ENCODE measurements at regions not wholly inside any gene's neighbourhood (a gene's known extent, or its start where the extent isn't known, plus 50 kb on each side); places are given as distances from the start of the nearest gene placed in this dataset.
"Not testable (repeated sequence)": the region's sequence is repeated elsewhere in the genome, so short reads cannot be mapped to it uniquely, and the experiment has no call there.

DNA sequence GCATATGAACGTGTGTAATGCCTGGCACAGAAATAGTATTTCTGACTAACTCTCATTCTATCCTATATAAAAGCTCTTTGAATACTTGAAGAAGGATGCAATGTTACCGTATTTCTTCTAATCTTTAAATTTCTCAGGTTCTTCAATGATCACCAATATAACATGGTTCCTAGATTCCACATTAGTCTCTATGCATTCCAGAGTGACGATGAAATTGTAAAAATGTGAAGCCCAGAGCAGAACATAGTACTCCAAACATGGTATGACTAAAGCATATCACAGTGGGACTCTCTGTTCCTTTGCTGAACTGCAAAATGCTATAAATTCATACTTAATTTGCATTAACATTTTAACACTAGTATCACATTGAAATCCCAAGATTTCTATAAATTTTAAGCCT lies 877.6 kb upstream of the CHORDC1 start:
- no peak for DNase-seq

DNA sequence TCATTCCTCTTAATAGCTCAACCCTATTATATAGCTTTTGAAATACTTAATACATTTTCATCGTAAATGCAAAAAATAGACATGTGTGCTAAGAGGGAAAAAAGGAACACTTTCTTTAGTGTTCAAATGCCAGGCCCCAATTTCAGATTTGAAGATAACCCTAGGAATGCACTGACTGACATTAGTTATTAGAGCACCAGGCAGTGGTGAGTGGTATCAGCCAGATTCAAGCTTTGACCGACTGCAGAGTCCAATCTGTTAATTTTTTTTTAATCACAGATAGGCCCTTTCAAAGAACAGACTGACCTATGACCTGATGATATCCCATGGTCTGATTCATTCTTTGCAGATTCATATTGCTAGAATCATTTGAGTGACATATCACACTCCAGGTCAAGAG lies 874.2 kb upstream of the CHORDC1 start:
- DNase-seq: no peak

DNA sequence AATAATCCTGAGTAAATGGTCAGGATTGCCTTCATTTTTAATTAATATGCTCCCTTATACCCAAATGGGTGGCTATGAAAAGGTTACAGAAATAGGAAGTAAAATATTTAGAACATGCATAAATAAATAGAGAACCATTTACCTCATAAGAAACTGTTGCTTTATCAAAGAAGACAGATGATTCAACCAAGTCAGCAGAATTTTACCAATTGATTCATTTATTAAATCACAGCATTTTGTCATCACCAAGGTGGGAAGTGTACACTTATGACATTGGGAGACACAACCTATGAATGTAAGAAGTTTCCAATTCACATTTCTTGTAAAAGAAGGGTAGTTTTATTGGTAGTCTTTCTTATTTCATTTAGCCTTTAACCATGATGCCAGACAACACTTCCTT lies 870.3 kb upstream of the CHORDC1 start:
- DNase-seq: no peak

DNA sequence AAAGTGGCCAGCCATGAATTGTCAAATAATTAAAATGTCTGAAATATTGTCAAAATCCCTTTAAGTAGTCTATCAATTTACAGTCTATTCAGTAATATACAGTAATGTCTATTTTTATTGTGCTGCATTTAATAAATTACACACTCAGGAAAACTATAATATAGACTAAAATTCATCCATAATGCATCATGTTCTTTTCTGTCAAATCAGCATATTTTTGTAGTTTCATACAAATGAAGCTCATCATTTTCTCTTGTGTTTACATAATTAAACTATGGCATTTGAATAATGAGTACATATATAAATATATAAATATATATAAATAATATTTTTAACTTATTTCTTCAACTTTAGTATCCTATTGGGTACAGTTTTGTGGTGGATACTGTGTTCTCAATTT lies 868.7 kb upstream of the CHORDC1 start:
- DNase-seq: no peak

DNA sequence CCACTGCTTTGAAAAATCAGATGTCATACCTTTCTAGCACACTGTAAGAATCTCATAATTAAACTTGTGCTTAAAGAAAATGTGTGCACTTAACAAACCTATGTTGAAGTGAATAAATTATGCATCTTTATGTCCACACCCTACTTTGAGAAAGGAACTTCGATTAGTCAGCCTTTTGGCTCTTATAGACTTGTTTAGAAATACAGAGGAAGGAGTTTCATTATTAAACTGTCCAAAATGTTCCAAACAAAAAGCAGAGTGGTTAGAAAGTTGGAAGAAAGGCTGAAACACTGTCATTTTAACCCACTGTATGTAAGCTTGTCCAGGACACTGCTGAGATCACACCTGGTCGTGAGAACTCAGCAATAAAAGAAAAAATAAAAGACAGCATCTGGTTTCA lies 863.2 kb upstream of the CHORDC1 start:
- DNase-seq: no peak

DNA sequence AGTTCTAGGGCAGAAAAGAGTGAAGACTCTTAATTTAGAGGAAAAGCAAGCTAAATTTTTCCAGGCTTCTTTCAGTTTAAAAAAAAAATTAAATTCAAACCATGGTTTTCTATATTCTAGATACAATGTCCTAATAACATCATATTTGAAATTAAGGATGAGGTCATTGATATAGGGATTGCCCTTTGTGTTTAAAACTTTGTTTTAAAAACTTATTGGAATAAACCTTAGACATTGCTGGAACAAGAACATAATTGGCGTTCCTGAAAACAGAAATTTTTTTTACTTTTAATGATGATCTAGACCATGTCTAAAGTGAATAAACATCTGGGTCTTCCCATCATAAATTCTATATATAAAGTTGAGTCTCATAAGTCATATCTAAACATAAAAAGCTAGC lies 859.4 kb upstream of the CHORDC1 start:
- no peak for DNase-seq

DNA sequence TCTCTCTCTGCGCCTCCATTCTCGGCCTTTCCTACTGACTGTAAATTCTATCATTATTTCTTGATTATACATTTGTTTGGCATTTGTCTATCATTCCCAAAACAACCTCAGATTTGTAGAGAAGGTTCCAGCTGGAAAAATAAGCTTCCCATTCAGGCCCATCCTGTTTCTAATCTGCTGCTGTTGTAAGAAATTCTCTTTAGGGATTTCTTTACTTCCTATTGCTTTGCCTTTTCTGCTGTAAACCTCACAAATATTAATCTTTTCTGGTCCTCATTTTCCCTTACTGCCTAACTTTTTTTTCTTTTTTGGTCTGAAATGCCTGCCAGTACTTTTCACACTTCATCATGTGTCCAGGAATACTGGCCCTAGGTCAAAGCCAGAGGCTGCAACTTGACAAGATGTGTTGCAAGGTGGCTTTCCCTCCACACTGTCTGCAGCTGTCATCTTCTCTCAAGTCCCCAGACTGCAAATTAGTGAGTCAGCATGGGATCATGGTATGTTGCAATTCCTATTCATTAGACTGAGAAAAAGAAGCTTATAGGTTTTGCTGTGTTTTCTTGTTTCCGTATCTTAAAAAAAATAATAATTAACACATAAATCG lies 858.7 kb upstream of the CHORDC1 start:
- no peak for DNase-seq

DNA sequence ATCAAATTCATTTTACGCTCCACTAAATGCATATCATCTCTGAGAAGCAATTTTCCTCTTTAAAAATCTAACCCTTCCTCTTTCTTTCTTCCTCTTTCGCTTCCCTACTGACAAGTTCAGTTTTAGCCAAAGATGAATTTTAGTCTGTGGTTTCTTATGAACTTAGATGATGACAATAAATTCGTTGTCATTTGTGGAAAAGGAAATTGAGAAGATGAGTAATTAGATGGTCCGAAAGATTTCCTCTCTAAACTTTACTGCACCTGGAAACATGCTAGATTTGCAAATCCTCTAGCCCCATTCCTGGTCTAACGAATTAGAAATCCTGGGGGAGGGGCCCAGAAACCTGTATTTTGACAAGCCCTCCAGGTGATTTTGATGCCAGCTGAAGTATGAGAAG lies 855.4 kb upstream of the CHORDC1 start:
- DNase-seq: no peak

DNA sequence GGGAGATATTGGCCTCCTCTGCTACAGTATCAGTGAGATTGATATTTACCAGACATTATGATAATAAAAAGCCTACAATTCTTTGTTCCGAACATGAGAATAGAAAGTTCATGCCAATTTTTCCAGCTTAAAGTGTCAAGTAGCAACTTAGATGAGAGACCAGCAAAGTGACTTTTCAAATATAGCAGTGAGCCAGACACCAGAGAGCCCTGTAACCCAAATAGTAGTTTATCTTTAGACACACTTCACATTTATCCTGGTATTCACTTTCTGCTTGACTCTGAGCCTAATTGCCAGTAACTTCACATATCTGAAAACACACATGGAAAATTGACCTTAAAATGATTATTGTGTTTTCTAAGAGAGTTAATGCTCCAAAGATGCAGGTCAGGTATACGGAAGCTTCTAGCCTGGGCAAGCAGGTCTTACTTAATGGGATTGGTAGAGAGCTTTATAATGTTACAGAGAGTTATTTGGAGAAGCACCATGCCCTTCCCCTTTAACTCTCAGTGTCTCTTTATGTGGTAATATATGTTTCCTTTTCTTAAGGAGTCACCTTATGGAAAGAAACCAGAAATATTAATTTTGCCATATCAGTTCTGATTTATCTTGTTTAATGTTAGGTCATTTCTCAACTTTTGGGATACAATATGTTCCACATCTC lies 852.3 kb upstream of the CHORDC1 start:
- no peak for DNase-seq

DNA sequence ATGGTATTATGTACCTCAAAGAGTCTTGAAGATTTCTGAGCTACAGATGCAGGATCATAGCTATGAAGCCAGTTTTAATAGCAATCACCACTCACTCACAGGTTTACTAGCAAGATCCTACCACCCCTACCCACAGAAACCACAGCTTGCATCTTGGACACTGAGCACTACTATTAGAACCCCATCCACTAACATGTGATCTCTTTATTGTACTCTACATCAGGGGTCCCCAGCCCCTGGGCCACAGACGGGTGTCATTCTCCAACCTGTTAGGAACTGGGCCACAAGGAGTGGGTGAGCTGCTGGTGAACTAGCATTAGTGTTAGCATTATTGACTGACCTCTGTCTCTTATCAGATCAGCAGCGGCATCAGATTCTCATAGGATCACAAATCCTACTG lies 844.8 kb upstream of the CHORDC1 start:
- no peak for DNase-seq

DNA sequence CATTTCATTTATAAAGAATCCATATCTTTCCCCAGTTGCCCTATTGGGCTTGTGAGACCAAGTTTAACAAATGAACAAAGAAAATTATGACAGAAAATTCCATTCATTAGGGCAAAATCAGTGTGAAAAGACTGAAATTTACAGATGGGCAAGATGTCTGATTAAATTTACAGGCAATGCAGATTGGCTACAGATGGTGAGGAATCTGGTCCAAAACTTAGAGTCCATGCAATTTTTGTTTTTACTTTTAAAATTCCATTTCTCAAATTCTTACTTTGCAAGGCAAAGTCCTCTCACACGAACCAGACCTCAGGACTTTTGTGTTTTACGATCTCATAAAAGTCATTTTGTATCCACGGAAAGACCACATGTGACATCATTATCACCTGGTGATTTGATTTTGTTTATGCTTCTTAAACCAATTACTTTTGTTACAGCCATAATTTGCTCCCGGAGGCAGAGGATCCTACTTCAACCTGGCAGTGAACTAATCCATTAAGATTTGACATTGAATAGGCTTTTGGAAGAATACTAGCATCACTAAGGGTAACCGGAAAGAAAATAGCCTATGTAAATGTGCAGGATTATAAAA lies 843.7 kb upstream of the CHORDC1 start:
- no peak for DNase-seq

DNA sequence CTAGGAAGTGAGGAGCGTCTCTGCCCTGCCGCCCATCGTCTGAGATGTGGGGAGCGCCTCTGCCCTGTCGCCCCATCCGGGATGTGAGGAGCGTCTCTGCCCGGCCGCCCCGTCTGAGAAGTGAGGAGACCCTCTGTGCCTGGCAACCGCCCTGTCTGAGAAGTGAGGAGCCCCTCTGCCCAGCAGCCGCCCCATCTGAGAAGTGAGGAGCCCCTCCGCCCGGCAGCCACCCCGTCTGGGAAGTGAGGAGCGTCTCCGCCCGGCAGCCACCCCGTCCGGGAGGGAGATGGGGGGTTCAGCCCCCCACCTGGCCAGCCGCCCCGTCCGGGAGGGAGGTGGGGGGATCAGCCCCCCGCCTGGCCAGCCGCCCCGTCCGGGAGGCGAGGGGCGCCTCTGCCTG lies 840.5 kb upstream of the CHORDC1 start:
- not testable (repeated sequence) for DNase-seq

DNA sequence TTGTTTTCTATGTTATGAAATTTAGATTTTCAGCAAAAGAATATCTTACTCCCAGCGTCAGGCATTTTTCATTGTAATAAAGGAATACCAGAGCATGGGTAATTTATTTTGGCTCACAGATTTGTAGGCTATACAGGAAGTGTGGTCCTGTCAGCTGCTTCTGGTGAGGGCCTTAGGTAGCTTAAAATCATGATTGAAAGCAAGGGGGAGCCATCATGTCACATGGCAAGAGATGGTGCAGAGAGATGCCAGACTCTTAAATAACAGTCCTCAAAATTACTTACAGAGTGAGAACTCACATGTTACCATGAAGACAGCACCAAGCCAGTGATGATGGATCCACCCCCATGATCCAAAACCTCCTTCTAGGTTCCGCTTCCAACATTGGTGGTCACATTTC lies 825.0 kb upstream of the CHORDC1 start:
- no peak for DNase-seq

DNA sequence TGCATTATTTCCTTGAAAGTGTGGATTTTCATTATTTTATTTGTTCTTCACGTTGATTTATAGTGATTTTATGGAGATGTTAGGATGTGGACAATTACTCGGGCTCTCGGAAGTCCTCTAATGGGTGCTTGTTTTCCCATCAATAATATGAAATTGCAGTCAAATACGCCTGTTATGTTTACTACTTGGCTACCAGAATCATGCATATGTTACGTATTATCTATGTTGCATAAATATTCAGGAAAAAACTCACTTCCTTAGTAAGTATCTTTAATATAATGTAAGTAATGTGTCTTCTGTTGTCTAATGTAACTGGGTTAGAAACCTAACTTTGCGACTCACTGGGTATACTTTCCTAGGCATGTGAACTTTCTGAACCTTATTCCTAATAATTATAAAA lies 823.4 kb upstream of the CHORDC1 start:
- DNase-seq: no peak

DNA sequence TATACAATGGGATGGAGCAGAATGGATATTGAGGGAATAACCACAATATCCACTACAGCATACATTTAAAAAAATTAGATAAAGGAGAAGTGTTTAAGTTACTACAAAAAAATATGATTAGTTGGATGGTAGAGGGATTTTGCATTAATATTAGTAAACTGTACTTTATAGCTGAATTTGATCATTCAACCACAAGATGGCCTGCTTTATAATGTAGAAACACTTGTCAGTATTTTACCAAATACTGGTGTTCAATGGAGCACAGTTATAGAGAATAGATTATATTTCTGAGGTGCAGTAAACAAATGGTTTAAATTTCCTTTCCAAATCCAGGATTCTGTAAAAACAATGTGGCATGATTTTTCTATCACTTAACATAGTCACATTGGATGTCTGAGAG lies 818.8 kb upstream of the CHORDC1 start:
- no peak for DNase-seq

DNA sequence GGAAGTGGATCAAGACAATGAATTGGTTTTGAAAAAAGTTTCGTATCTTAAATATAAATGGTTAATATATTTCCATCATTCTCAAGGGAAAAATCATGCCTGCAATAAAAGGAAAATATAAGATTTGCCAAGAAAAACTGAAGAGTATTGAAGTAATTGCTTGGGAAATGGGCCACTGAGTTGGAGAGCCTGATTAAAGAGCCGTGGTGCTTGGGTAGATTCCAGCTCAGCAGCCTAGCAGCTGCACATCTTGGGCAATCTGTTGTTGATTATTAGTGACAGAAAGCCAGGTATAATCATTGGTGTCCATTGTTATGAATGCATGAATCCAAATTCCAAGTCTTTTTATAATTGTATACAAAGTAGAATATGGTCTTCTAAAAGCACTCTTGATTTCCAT lies 800.9 kb upstream of the CHORDC1 start:
- DNase-seq: no peak

DNA sequence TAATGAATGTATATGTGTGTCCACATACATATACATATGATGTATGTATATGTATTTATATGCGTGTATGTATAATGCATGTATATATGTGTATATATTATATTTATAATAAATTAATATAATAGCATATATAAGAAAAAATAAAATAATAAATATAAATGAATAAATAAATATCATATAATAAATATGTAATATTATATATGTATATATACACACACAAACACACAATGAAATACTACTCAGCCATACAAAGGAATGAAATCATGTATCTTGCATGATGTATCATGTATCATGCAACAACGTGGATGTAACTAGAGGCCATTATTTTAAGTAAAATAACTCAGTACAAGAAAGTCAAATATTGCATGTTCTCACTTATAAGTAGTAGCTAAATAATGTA lies 788.7 kb upstream of the CHORDC1 start:
- no peak for DNase-seq

DNA sequence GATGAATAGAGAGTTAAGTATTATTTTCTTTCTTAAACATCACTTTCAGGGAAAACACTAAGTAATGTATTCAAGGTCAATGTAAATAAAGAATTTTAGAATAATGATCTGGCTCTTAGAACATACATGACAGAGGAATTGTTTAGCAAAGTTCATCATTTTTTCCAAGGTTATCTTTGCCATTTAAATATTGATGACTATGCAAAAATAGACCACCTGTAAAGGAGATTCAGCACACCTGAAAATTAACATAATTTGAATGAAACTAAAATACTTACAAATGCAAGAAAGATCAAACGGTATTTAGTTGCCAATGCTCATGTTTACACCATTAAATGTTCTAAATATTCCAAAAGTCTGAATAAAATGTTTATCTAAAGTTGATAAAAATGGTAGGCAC lies 782.6 kb upstream of the CHORDC1 start:
- no peak for DNase-seq

DNA sequence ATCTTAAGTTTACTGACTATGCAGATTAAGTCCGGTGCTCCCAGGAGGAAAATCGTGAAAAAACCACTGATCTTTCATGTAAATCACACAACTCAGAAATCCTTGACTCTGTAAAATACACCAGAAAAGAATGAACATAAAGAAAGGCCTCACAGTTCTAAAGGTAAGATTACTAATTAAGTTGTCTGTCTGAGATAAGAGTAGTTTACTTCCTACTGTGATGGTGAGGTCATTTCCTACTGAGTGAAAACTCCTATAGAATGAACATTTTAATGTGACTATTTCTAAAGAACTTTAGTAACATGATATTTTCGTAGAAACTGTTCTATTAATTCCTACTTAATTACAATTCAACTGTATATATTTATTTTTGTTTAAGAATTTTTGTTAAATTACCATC lies 774.4 kb upstream of the CHORDC1 start:
- DNase-seq: no peak

DNA sequence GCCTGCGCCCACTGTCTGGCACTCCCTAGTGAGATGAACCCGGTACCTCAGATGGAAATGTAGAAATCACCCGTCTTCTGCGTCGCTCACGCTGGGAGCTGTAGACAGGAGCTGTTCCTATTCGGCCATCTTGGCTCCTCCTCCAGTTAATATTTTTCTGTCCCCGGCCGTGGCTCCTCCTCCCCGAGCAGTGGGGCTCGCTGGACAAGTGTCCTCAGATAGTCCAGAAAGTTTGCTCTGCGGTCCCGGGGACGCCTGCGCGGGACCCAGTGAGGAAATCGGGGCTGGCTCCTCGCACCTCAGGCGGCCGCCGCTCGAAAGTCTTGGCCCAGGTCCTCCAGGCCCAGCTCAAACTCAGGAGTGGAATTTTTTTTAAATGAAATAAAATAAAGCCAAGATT lies 749.3 kb upstream of the CHORDC1 start:
- DNase-seq: not testable (repeated sequence)

DNA sequence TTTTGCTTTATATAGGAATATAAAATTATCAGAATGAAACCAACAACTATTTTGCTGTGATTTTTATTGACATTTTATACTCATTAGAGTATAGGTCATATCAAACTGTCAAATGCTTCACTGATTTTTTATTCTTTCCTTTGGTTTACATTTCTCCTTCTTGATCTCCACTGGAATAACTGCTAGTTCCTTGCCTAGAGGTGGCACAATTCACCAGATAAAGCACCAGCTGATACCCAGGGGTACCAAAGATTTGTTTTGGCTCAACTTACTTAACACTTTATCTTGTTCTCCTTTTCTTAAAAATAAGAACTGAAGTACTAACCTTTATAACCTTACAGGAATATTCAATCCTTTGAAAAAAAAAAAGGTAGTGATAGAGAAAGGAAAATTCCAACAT lies 725.1 kb upstream of the CHORDC1 start:
- DNase-seq: no peak

DNA sequence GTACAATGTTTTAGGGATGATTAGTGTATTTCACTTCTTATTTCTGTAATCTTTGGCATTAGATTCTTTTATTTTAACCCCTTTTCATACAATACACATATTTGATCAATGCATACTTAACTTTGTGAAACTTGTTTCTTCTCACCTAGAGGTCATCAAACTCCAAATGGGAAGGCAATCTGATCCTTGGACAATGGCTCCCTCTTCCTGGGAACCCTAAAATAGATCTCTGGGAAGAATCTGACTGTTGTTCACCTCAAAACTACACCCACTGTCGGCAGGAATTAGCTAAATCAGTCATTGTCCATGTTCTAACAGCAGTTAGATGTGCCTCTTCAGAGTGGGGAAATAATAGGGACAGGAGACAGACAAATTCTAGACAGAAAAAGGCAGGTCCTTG lies 707.4 kb upstream of the CHORDC1 start:
- no peak for DNase-seq

DNA sequence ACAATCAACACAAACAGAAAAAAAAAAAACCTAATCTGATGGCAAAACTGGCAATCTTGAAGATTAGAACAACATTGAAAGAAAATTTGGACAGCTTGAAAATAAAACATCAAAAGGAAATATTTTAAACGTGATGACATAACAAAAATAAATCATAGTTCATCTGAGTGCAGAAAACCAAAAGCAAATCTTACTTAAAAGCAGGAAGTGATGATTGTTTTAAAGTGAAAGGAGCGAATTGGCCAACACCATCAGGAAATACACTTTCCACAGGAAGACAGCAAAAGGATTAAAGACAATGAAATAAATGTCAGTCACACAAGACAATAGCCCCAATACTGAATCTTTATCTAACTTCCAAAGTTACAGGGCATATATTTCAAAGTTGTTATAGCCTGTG lies 696.5 kb upstream of the CHORDC1 start:
- no peak for DNase-seq

DNA sequence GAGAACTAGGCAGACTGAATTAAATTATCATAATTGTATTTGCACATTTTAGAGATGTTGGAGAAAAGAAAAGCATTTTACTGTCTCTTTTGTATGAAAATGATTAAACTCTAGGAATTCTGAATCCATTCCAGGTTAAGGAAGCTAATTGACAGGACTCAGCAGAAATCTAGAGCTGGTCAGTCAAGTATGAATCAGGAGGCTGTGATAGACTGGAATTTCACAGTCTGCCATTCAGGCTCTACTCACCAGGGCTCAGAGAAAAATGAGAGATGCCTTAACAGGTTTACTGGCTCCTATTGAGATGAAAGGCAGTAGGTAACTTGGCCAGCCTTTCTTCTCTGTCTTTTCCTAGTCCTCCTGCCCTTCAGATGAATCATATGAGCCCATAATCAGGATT lies 693.9 kb upstream of the CHORDC1 start:
- DNase-seq: no peak

DNA sequence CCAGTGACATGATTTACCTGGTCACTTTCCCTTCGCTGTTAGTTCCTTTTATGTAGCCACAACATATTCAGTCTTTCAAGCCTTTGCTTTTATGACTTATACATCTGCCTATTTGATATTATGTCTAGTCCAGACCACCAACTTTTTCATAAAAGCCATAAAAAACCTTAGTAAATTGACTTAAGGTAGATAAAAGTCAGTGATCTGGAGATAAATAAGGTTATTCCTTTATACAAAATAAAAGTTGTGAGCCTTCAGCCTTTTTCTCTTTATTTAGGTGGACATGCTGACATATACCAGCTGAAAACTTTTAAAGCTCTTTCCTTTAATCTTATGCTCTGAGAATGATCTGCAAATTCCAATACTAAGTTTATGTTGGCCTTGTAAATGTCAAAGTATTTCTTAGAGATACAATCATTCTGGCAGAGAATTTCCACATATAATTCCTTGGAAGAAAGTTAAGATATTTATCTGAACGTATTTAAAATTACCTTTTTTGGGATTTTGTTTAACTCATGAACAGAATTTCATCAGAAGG lies 690.4 kb upstream of the CHORDC1 start:
- no peak for DNase-seq

Measured in activated naive CD4-positive, alpha-beta T cell treated with anti-CD3 and anti-CD28 coated beads, Interleukin-2, amount 50 U/mL, for 16 hours (primary cell).